B cell (primary cell): ENCODE measurements at regions not wholly inside any gene's neighbourhood (a gene's known extent, or its start where the extent isn't known, plus 50 kb on each side); places are given as distances from the start of the nearest gene placed in this dataset.

ENCODE experiments used
- ATAC-seq: fragments of 200-7000 bp; cut with Tn5 transposase; one replicate; pipeline ENCODE4 v1.10.0; 2021; ENCODE audit warnings: low read depth, mild to moderate bottlenecking, moderate number of reproducible peaks, moderate library complexity
- CTCF ChIA-PET: fragments of 350-600 bp; sonication (Branson Sonifier 250); formaldehyde crosslinking; loops from one replicate; lab custom pipeline; 2021; ENCODE audit warnings: antibody characterized with exemption, inconsistent platforms; lab: Charles Lee
- POLR2A ChIA-PET: fragments of 350-600 bp; sonication (Branson Sonifier 250); formaldehyde crosslinking; loops from one replicate; lab custom pipeline; 2021; ENCODE audit warnings: antibody characterized with exemption; lab: Charles Lee
- DNase-seq: peaks from one replicate; pipeline ENCODE4 v3.0.0; 2013
- H2AFZ ChIP-seq: 2 replicates; pipeline ENCODE4 v1.6.1; 2012; ENCODE audit warnings: mild to moderate bottlenecking, low read depth, low read length; ENCODE audit not compliant: insufficient read depth, poor library complexity, severe bottlenecking
- H3K27ac ChIP-seq, 2 donors: 1 replicate in 1 of 2; 2 replicates in 1 of 2; pipeline ENCODE4 v1.5.1; 2012 to 2013; ENCODE audit warnings: low read length in 2 of 2, mild to moderate bottlenecking in 2 of 2, moderate library complexity in 1 of 2
- H3K27me3 ChIP-seq, 4 experiments: fragments of 200-600 bp in 1 of 4; sonication (generic) in 1 of 4; replicated peaks in 1 of 4; 1 replicate in 2 of 4; 2 replicates in 2 of 4; pipeline versions ENCODE4 v1.6.1 to v1.7.0; 2013 to 2016; ENCODE audit warnings: low read length in 3 of 4, mild to moderate bottlenecking in 2 of 4, mixed read lengths in 1 of 4, moderate library complexity in 1 of 4; ENCODE audit not compliant: insufficient read depth in 4 of 4, control insufficient read depth in 3 of 4; ENCODE audit errors: control extremely low read depth in 1 of 4
- H3K36me3 ChIP-seq, 2 experiments: replicated peaks in 1 of 2; 1 replicate in 1 of 2; 2 replicates in 1 of 2; pipeline versions ENCODE4 v1.6.1 to v1.7.1; 2013; ENCODE audit warnings: low read length in 1 of 2; ENCODE audit not compliant: insufficient read depth in 2 of 2, control insufficient read depth in 1 of 2; ENCODE audit errors: control extremely low read depth in 1 of 2, extremely low read depth in 1 of 2
- H3K4me1 ChIP-seq, 2 donors: fragments of 200-600 bp in 1 of 2; sonication (generic) in 1 of 2; 1 replicate in 1 of 2; 2 replicates in 1 of 2; pipeline versions ENCODE4 v1.5.1 to v1.6.1; 2013 to 2017; ENCODE audit warnings: low read length in 2 of 2; ENCODE audit not compliant: control insufficient read depth in 2 of 2, insufficient read depth in 2 of 2
- H3K4me2 ChIP-seq: replicated peaks from 2 replicates; pipeline ENCODE3; 2012; ENCODE audit warnings: mild to moderate bottlenecking, low read depth, low read length; ENCODE audit not compliant: poor library complexity, severe bottlenecking
- H3K4me3 ChIP-seq, 5 experiments: fragments of 200-600 bp in 1 of 5; sonication (generic) in 1 of 5; 1 replicate in 3 of 5; 2 replicates in 2 of 5; pipeline versions ENCODE4 v1.5.1 to v1.7.0; 2011 to 2016; ENCODE audit warnings: low read length in 4 of 5, mild to moderate bottlenecking in 4 of 5, low read depth in 2 of 5, control low read depth in 1 of 5, moderate library complexity in 1 of 5; ENCODE audit not compliant: insufficient read depth in 1 of 5; ENCODE audit errors: control extremely low read depth in 1 of 5, extremely low read depth in 1 of 5
- H3K79me2 ChIP-seq: fragments of 200-600 bp; sonication (generic); one replicate; pipeline ENCODE4 v1.6.0; 2016; ENCODE audit warnings: low read length; ENCODE audit not compliant: control insufficient read depth, insufficient read depth
- H3K9ac ChIP-seq: fragments of 200-600 bp; sonication (generic); 2 replicates; pipeline ENCODE4 v1.6.1; 2017; ENCODE audit warnings: mild to moderate bottlenecking, low read length, moderate library complexity
- H3K9me3 ChIP-seq, 3 donors: one replicate each; pipeline versions ENCODE4 v1.6.1 to v1.7.1; 2013; ENCODE audit warnings: low read length in 2 of 3; ENCODE audit not compliant: control insufficient read depth in 2 of 3, insufficient read depth in 1 of 3; ENCODE audit errors: control extremely low read depth in 1 of 3
- H4K20me1 ChIP-seq: 2 replicates; pipeline ENCODE4 v1.6.0; 2012; ENCODE audit warnings: mild to moderate bottlenecking, low read length; ENCODE audit not compliant: insufficient read depth, control insufficient read depth, poor library complexity, severe bottlenecking
- H3K27ac Mint-ChIP-seq: one replicate; pipeline ENCODE4 v1.8.0; 2021; ENCODE audit warnings: mixed read lengths
- H3K27me3 Mint-ChIP-seq: one replicate; pipeline ENCODE4 v1.8.0; 2021; ENCODE audit warnings: mixed read lengths
- H3K4me1 Mint-ChIP-seq: one replicate; pipeline ENCODE4 v1.8.0; 2021; ENCODE audit warnings: mixed read lengths
- H3K4me3 Mint-ChIP-seq: one replicate; pipeline ENCODE4 v1.8.0; 2021; ENCODE audit warnings: mixed read lengths
- H3K9me3 Mint-ChIP-seq: one replicate; pipeline ENCODE4 v1.8.0; 2022; ENCODE audit warnings: mixed read lengths; ENCODE audit not compliant: insufficient read depth
- EZH2 ChIP-seq: IDR thresholded peaks from 2 replicates; pipeline ENCODE4 v1.6.1; 2012; ENCODE audit warnings: borderline replicate concordance, low read depth, mild to moderate bottlenecking, moderate library complexity, low read length; ENCODE audit not compliant: insufficient read depth, poor library complexity, severe bottlenecking
- WGBS: methylation state at CpG from one replicate; pipeline ENCODE4 v1.1.5; 2013; ENCODE audit warnings: missing lambda C conversion rate; ENCODE audit not compliant: insufficient coverage; 5-methylcytosine and 5-hydroxymethylcytosine counted together
- intact Hi-C: fragments of 100-400 bp; cut with micrococcal nuclease; formaldehyde crosslinking; loops from one replicate; pipeline ENCODE4 v1.10.0; 2022
- TF ChIP-seq, protein P1 (sequence below): fragments of 200-600 bp; IDR thresholded peaks from one replicate; pipeline ENCODE4 v1.8.0; 2022; ENCODE audit warnings: antibody characterized with exemption, mild to moderate bottlenecking

DNA sequence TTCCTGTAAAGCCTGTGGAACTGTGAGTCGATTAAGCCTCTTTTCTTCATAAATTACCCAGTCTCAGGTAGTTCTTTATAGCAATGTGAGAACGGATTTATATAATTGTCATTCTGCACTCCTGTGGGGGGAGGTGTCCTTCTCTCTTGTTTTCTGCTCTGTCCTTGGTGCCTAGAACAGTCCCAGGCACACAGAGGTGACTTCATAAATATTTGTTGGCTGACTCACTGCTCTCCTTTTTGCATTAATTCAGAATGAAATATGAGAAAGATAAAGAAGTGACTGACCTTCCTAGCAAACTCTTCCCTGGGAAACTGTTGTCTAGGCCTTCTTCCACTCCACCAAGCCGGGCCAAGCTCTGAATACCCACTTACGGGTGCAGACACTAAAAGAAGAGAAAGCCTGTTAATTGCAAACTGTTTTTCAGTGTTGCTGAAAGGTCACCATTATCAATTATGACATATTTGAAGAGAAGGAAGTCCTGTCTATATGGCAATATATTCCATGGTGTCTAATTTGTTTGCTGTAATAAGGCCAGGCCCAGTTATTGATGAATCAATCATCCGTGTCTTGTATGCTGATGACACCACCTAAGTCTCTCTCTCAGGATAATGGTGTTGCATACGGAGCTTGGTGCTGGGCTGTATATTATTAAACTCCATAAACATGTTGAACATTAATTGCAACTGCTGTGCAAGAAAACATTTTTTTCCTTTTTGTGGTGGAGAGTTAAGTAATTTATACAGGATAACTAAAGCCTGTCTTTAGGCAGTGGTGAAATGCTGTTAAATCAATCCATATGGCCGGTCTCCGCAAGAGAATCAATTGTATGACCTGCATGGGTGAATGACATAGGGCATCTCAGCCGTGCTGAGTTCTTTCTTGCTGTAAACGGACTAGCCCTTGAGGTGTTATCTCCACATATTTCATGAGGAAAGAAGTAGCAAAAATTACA, 567.5 kb downstream of the SLC4A3 start:
- Histone ChIP-seq H3K27ac (no peak overlapping the region), H3K4me3 (no peak overlapping the region), H4K20me1 (no peaks in the 10 kb centered on the region), H3K9me3 (peaks cover 0 to 19% (median 0%) of the 10 kb centered on the region in 3 donors), H3K36me3 (no peaks in the 10 kb centered on the region), H3K4me2 (no peak overlapping the region), H2AFZ (no peak overlapping the region), H3K79me2 (no peaks in the 10 kb centered on the region), H3K27me3 (no peaks in the 10 kb centered on the region), H3K4me1 (no peaks in the 10 kb centered on the region), H3K9ac (no peak overlapping the region)
- no peaks in the 10 kb centered on the region for H3K27me3 Mint-ChIP-seq
- H3K4me1 Mint-ChIP-seq: no peaks in the 10 kb centered on the region
- ChIA-PET CTCF (no interaction called here), POLR2A (no interaction called here)
- TF ChIP-seq, protein P1, sequence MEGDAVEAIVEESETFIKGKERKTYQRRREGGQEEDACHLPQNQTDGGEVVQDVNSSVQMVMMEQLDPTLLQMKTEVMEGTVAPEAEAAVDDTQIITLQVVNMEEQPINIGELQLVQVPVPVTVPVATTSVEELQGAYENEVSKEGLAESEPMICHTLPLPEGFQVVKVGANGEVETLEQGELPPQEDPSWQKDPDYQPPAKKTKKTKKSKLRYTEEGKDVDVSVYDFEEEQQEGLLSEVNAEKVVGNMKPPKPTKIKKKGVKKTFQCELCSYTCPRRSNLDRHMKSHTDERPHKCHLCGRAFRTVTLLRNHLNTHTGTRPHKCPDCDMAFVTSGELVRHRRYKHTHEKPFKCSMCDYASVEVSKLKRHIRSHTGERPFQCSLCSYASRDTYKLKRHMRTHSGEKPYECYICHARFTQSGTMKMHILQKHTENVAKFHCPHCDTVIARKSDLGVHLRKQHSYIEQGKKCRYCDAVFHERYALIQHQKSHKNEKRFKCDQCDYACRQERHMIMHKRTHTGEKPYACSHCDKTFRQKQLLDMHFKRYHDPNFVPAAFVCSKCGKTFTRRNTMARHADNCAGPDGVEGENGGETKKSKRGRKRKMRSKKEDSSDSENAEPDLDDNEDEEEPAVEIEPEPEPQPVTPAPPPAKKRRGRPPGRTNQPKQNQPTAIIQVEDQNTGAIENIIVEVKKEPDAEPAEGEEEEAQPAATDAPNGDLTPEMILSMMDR: no peak
- TF ChIP-seq EZH2: no peak
- DNase-seq (no peak), ATAC-seq (no peak)
- H3K4me3 Mint-ChIP-seq: no peak overlapping the region
- peaks cover 2% of the 10 kb centered on the region for H3K9me3 Mint-ChIP-seq
- no peak overlapping the region for H3K27ac Mint-ChIP-seq
- intact Hi-C loops: no loop called here
- WGBS: 92% methylated on average over 4 of the region's 10 CpGs

DNA sequence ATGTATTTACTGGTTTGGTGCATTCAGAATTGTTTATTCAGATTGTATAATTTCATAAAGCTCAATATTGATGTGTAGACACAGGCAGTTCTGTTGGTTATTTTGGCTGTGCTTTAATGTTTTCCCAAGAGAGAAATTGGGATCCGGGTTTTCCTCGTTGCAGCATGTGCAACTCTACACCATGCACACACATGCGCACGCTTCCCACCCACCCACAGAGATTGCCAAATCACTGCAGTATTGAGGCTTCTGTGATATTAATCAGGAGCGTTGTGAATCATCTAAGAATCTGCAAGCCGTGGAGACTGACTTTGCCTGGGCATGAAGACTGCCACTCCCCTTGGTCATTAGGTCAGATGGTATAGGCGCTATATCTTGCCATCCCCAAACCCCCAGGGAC, 571.5 kb downstream of the SLC4A3 start:
- ChIA-PET POLR2A (no interaction called here), CTCF (interaction anchor here (0.7 to 1.3 kb wide), 2 partner anchors 46 to 310 kb away, joined by 3 to 4 read pairs; no protein-coding TSS in a partner anchor)
- 97% methylated on average over 5 of the region's 7 CpGs for WGBS
- Histone ChIP-seq H2AFZ (no peak overlapping the region), H3K79me2 (no peaks in the 10 kb centered on the region), H4K20me1 (no peaks in the 10 kb centered on the region), H3K4me1 (no peaks in the 10 kb centered on the region), H3K27me3 (no peaks in the 10 kb centered on the region), H3K9ac (no peak overlapping the region), H3K36me3 (no peaks in the 10 kb centered on the region), H3K9me3 (no peaks in the 10 kb centered on the region), H3K4me2 (no peak overlapping the region), H3K27ac (no peak overlapping the region), H3K4me3 (no peak overlapping the region)
- Mint-ChIP-seq H3K4me1 (no peaks in the 10 kb centered on the region), H3K27me3 (no peaks in the 10 kb centered on the region), H3K27ac (no peak overlapping the region), H3K4me3 (no peak overlapping the region), H3K9me3 (peaks cover 2% of the 10 kb centered on the region)
- DNase-seq (no peak), ATAC-seq (no peak)
- TF ChIP-seq, protein P1: no peak
- TF ChIP-seq EZH2: no peak
- intact Hi-C loops: no loop called here
